GM12891 (cell line): ENCODE measurements at regions not wholly inside any gene's neighbourhood (a gene's known extent, or its start where the extent isn't known, plus 50 kb on each side); places are given as distances from the start of the nearest gene placed in this dataset.

Experiments
- POLR2A ChIP-seq: IDR thresholded peaks from 2 replicates; pipeline ENCODE4 v1.6.1; 2011; ENCODE audit warnings: low read depth, low read length, control low read depth
- POLR2AphosphoS5 ChIP-seq: IDR thresholded peaks from 2 replicates; pipeline ENCODE4 v1.6.1; 2011; ENCODE audit warnings: low read depth, low read length, control low read depth
- POU2F2 ChIP-seq: IDR thresholded peaks from 2 replicates; pipeline ENCODE4 v1.6.1; 2011; ENCODE audit warnings: low read depth, mild to moderate bottlenecking, control low read depth, low read length, moderate library complexity
- TAF1 ChIP-seq: IDR thresholded peaks from 2 replicates; pipeline ENCODE4 v1.6.1; 2011; ENCODE audit warnings: low read depth, low read length, control low read depth

DNA sequence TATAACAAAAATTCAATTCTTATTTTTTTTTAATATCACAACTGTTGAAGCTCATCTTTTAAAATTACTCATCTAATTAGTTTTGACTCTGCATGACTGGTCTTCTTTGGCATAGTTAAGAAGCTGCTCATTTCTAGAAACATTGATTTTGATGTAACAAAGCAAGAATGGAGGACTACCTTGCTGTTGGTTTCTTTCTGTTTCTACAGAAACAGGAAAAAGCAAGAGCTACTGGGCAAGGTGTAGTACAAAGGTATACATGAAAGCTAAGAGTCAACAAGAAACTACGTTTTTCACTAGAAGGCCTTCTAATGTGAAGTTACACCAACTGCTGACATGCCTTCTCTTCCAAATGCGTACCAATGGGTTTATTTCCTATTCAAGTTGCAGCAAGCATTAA lies 90.6 kb upstream of the SYT4 start:
- TF ChIP-seq POLR2A (no peak), POLR2AphosphoS5 (no peak), TAF1 (no peak), POU2F2 (no peak)
